HUES64 (cell line): ENCODE measurements at regions not wholly inside any gene's neighbourhood (a gene's known extent, or its start where the extent isn't known, plus 50 kb on each side); places are given as distances from the start of the nearest gene placed in this dataset.

Experiments
- H3K27ac ChIP-seq: 2 replicates; pipeline ENCODE4 v1.7.0; 2013; ENCODE audit warnings: low read depth, low read length, inconsistent platforms
- H3K27me3 ChIP-seq: 2 replicates; pipeline ENCODE4 v1.6.1; 2013; ENCODE audit warnings: mild to moderate bottlenecking, low read length; ENCODE audit not compliant: insufficient read depth
- H3K36me3 ChIP-seq: 2 replicates; pipeline ENCODE4 v1.6.1; 2013; ENCODE audit warnings: mild to moderate bottlenecking, low read length; ENCODE audit not compliant: insufficient read depth
- H3K4me1 ChIP-seq: 2 replicates; pipeline ENCODE4 v1.6.1; 2013; ENCODE audit warnings: mild to moderate bottlenecking, low read length, moderate library complexity; ENCODE audit not compliant: insufficient read depth
- H3K4me3 ChIP-seq: 2 replicates; pipeline ENCODE4 v1.5.1; 2013; ENCODE audit warnings: mild to moderate bottlenecking, low read length, moderate library complexity
- H3K9ac ChIP-seq: 2 replicates; pipeline ENCODE4 v1.6.1; 2013; ENCODE audit warnings: mild to moderate bottlenecking, low read depth, low read length
- H3K9me3 ChIP-seq: 2 replicates; pipeline ENCODE4 v1.6.1; 2013; ENCODE audit warnings: low read depth, low read length; ENCODE audit not compliant: insufficient read depth
- WGBS: fragments of 150-250, 120-280 bp; methylation state at CpG from one replicate; pipeline ENCODE4 v1.1.7; 2013; ENCODE audit warnings: missing lambda C conversion rate; 5-methylcytosine and 5-hydroxymethylcytosine counted together

- H3K4me3 ChIP-seq: no peak overlapping the region
- no peak overlapping the region for H3K27ac ChIP-seq
- no peak overlapping the region for H3K9ac ChIP-seq
- whole genome bisulfite sequencing: 87% methylated on average over 2 of the region's 2 CpGs
- no peaks in the 10 kb centered on the region for H3K4me1 ChIP-seq
- no peaks in the 10 kb centered on the region for H3K27me3 ChIP-seq
- no peaks in the 10 kb centered on the region for H3K36me3 ChIP-seq
- H3K9me3 ChIP-seq: no peaks in the 10 kb centered on the region
These were observed 195.5 kb downstream of the ETS1 start for GRCh38 chr11:128391811-128392210.

- no peak overlapping the region for H3K27ac ChIP-seq
- H3K36me3 ChIP-seq: no peaks in the 10 kb centered on the region
- H3K4me3 ChIP-seq: no peak overlapping the region
- no peaks in the 10 kb centered on the region for H3K4me1 ChIP-seq
- no peaks in the 10 kb centered on the region for H3K27me3 ChIP-seq
- WGBS: 90% methylated on average over 1 of the region's 1 CpG
- no peak overlapping the region for H3K9ac ChIP-seq
- no peaks in the 10 kb centered on the region for H3K9me3 ChIP-seq
These were observed 197.1 kb downstream of the ETS1 start for GRCh38 chr11:128390246-128390645.

GRCh38 chr11:128389461-128389976 is 197.8 kb downstream of the ETS1 start:
- H3K4me3 ChIP-seq: no peak overlapping the region
- H3K9me3 ChIP-seq: no peaks in the 10 kb centered on the region
- WGBS: 92% methylated on average over 7 of the region's 7 CpGs
- H3K4me1 ChIP-seq: no peaks in the 10 kb centered on the region
- no peak overlapping the region for H3K9ac ChIP-seq
- H3K27ac ChIP-seq: no peak overlapping the region
- H3K27me3 ChIP-seq: no peaks in the 10 kb centered on the region
- H3K36me3 ChIP-seq: no peaks in the 10 kb centered on the region

GRCh38 chr11:128388206-128388815 is 199.0 kb downstream of the ETS1 start:
- no peaks in the 10 kb centered on the region for H3K27me3 ChIP-seq
- H3K4me3 ChIP-seq: no peak overlapping the region
- no peaks in the 10 kb centered on the region for H3K36me3 ChIP-seq
- H3K4me1 ChIP-seq: no peaks in the 10 kb centered on the region; the same call in 1 of the 2 replicates
- 92% methylated on average over 5 of the region's 5 CpGs for WGBS
- H3K9me3 ChIP-seq: no peaks in the 10 kb centered on the region
- H3K9ac ChIP-seq: no peak overlapping the region
- H3K27ac ChIP-seq: no peak overlapping the region

DNA sequence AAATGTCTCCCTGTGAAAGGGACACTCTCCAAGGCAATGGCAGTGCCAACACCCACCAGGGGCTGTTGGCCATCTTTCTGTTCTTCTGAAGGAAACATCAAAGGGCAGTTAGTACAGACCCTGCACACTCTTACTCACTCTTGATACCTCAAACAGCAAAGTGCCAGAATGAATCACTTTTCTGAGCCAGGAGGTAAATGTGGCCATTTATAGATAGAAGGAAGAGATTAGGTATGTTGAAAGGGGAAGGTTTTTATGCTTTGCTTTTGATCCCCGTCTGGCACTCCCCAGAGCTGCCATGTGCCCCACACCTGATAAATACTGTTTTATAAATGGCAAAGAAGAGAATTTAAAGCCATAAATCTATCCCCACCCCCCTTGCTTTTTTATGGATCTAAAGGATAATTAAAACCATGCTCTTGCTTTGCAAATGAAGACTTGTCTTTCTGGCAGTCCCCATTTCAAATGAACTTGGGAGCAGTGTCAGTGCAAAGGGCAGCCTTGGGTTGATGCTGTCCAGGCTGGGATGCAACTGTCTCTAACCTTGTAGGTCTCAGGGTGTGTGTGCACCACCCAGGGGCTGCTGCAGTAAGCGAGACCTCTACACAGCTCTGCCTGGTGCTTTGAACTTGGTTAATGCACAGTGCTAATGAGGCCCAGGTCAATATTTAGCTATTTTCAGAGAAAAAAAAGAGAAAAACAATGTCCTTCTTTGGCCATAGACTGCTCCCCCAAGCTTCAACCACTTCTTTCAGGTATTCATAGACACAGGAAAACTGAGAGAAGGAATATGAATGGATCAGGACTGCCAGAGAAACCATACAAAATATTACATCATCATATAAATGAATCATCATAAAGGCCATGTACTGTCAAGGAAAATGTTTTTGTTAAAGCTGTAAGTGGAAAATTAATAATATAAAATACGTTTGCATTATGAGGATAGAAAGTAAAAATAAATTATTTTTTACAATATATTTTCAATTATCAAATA is 207.5 kb downstream of the ETS1 start:
- Histone ChIP-seq H3K4me3 (no peak overlapping the region), H3K27me3 (no peaks in the 10 kb centered on the region), H3K27ac (no peak overlapping the region), H3K9ac (no peak overlapping the region), H3K9me3 (no peaks in the 10 kb centered on the region), H3K36me3 (no peaks in the 10 kb centered on the region), H3K4me1 (no peaks in the 10 kb centered on the region; the same call in 1 of the 2 replicates)
- 98% methylated on average over 2 of the region's 3 CpGs for WGBS

- Histone ChIP-seq H3K9me3 (no peaks in the 10 kb centered on the region), H3K9ac (no peak overlapping the region), H3K4me3 (no peak overlapping the region), H3K4me1 (no peaks in the 10 kb centered on the region), H3K27ac (no peak overlapping the region), H3K36me3 (no peaks in the 10 kb centered on the region), H3K27me3 (no peaks in the 10 kb centered on the region)
- 96% methylated on average over 1 of the region's 1 CpG for WGBS
These were observed 211.4 kb downstream of the ETS1 start for GRCh38 chr11:128375961-128376360.

GRCh38 chr11:128374026-128374425 is 213.3 kb downstream of the ETS1 start:
- H3K27ac ChIP-seq: no peak overlapping the region
- no peaks in the 10 kb centered on the region for H3K36me3 ChIP-seq
- H3K4me3 ChIP-seq: no peak overlapping the region
- H3K4me1 ChIP-seq: no peaks in the 10 kb centered on the region
- no peaks in the 10 kb centered on the region for H3K9me3 ChIP-seq
- WGBS: 89% methylated on average over 3 of the region's 3 CpGs
- H3K27me3 ChIP-seq: no peaks in the 10 kb centered on the region
- H3K9ac ChIP-seq: no peak overlapping the region

- Histone ChIP-seq H3K9me3 (no peaks in the 10 kb centered on the region), H3K4me3 (no peak overlapping the region), H3K27me3 (no peaks in the 10 kb centered on the region), H3K27ac (no peak overlapping the region), H3K9ac (no peak overlapping the region), H3K36me3 (no peaks in the 10 kb centered on the region), H3K4me1 (no peaks in the 10 kb centered on the region)
- 95% methylated on average over 1 of the region's 1 CpG for WGBS
These were observed 214.4 kb downstream of the ETS1 start for GRCh38 chr11:128372977-128373376.

- no peak overlapping the region for H3K4me3 ChIP-seq
- no peaks in the 10 kb centered on the region for H3K4me1 ChIP-seq
- H3K36me3 ChIP-seq: no peaks in the 10 kb centered on the region
- no peaks in the 10 kb centered on the region for H3K9me3 ChIP-seq
- no peak overlapping the region for H3K27ac ChIP-seq
- H3K9ac ChIP-seq: no peak overlapping the region
- WGBS: 86% methylated on average over 10 of the region's 10 CpGs
- H3K27me3 ChIP-seq: no peaks in the 10 kb centered on the region
These were observed 219.8 kb downstream of the ETS1 start for GRCh38 chr11:128367573-128367972.

DNA sequence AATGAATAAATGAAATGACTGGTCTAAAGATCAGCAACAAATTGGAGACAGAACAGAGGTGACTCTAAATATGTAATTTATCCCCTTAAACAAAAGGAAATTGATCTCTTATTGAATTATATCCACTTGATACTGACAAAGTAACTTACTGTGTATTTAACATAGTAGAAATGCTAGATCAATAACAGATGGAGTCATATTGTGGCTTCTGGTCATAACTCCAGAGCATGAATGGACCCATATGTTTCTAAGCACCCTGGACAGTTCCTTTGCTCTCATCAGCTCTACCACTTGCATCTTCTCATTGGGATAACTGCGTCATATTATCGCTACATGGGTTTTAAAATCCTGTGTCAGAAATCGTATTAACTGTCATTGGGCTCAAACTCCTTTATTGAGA is 222.3 kb downstream of the ETS1 start:
- Histone ChIP-seq H3K9ac (no peak overlapping the region), H3K27me3 (no peaks in the 10 kb centered on the region; the same call in 1 of the 2 replicates), H3K9me3 (no peaks in the 10 kb centered on the region), H3K4me1 (no peaks in the 10 kb centered on the region), H3K36me3 (no peaks in the 10 kb centered on the region), H3K4me3 (no peak overlapping the region), H3K27ac (no peak overlapping the region)
- WGBS: 78% methylated on average over 3 of the region's 3 CpGs

- H3K27ac ChIP-seq: no peak overlapping the region
- H3K27me3 ChIP-seq: no peaks in the 10 kb centered on the region; the same call in 1 of the 2 replicates
- WGBS: 96% methylated on average over 8 of the region's 8 CpGs
- H3K9me3 ChIP-seq: no peaks in the 10 kb centered on the region
- no peak overlapping the region for H3K4me3 ChIP-seq
- no peak overlapping the region for H3K9ac ChIP-seq
- no peaks in the 10 kb centered on the region for H3K4me1 ChIP-seq
- H3K36me3 ChIP-seq: no peaks in the 10 kb centered on the region
These were observed 225.8 kb downstream of the ETS1 start for GRCh38 chr11:128361451-128362020.
